SK-N-MC (cell line): ENCODE measurements at regions not wholly inside any gene's neighbourhood (a gene's known extent, or its start where the extent isn't known, plus 50 kb on each side); places are given as distances from the start of the nearest gene placed in this dataset.

ENCODE experiments used
- EZH2 ChIP-seq: fragments of 200-600 bp; sonication (generic); IDR thresholded peaks from one replicate; pipeline ENCODE4 v1.6.1; 2017; ENCODE audit warnings: antibody characterized with exemption
- FOXP2 ChIP-seq: optimal IDR thresholded peaks from 2 replicates; pipeline ENCODE3; 2011; ENCODE audit warnings: mild to moderate bottlenecking, moderate library complexity; ENCODE audit not compliant: insufficient read depth; ENCODE audit errors: extremely low read length, control extremely low read depth
- POLR2AphosphoS5 ChIP-seq: IDR thresholded peaks from 2 replicates; pipeline ENCODE4 v1.6.1; 2012; ENCODE audit warnings: mild to moderate bottlenecking, low read depth, low read length, borderline replicate concordance

DNA sequence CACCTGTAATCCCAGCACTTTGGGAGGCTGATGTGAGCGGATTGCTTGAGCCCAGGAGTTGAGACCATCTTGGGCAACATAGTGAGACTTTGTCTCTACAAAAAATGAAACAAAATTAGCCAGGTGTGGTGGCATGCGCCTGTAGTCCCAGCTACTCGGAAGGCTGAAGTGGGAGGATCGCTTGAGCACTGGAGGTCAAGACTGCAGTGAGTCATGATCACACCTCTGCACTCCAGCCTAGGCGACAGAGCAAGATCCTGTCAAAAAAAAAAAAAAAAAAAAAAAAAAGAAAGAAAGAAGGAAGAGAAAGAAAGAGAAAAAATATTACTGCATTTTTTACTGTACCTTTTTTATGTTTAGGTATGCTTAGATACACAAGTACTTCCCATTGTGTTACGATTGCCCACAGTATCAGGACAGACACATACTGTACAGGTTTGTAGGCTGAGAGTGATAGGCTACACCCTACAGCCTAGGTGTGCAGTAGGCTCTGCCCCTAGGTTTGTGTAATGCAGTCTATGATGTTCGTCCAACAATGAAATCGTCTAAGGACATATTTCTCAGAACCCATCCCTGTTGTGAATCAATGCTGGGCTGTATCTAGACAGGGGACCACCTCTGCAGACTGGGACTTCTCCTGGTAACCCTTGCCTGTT is 160.4 kb upstream of the PWP1 start:
- TF ChIP-seq EZH2 (no peak), POLR2AphosphoS5 (no peak), FOXP2 (no peak)
